ENCODE measurements at regions not wholly inside any gene's neighbourhood (a gene's known extent, or its start where the extent isn't known, plus 50 kb on each side); places are given as distances from the start of the nearest gene placed in this dataset.

DNA sequence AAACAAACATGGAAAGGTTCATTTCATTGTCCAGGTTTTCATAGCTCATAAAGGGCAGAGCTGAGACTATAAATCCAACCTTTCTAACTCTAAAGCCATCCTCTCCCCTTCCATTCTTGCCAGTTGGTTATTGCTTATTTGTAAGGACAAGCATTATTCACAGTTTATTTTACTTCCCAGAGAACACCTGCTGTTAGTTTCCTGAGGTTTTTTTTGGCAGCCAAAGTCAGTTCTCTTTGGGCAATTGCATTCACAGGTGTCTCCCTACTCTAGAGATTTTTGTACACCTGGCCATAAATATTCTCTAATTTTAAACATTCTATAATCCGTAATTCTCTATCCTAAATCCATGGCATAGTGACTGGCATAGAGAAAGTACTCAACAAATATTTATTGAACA lies 87.3 kb upstream of the SPHKAP start:
- TF ChIP-seq, protein P1, sequence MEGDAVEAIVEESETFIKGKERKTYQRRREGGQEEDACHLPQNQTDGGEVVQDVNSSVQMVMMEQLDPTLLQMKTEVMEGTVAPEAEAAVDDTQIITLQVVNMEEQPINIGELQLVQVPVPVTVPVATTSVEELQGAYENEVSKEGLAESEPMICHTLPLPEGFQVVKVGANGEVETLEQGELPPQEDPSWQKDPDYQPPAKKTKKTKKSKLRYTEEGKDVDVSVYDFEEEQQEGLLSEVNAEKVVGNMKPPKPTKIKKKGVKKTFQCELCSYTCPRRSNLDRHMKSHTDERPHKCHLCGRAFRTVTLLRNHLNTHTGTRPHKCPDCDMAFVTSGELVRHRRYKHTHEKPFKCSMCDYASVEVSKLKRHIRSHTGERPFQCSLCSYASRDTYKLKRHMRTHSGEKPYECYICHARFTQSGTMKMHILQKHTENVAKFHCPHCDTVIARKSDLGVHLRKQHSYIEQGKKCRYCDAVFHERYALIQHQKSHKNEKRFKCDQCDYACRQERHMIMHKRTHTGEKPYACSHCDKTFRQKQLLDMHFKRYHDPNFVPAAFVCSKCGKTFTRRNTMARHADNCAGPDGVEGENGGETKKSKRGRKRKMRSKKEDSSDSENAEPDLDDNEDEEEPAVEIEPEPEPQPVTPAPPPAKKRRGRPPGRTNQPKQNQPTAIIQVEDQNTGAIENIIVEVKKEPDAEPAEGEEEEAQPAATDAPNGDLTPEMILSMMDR (IDR thresholded peaks at IDR 0.05) = no peak
- TF ChIP-seq POLR2A (IDR thresholded peaks at IDR 0.05) = no peak

All from Peyer's patch (tissue), 4 donors.